ENCODE measurements at regions not wholly inside any gene's neighbourhood (a gene's known extent, or its start where the extent isn't known, plus 50 kb on each side); places are given as distances from the start of the nearest gene placed in this dataset.

GRCh38 chr19:30277941-30278881 is 94.0 kb upstream of the ZNF536 start:
- TF ChIP-seq ATF2 (CRISPR knock-in tag; IDR thresholded peaks at IDR 0.05) (no peak), CEBPB (tag; IDR thresholded peaks at IDR 0.05) (no peak), TRIM24 (IDR thresholded peaks at IDR 0.05) (no peak), CTCF (IDR thresholded peaks at IDR 0.05 in 2 of 3, conservative IDR thresholded peaks at IDR 0.05 in 1 of 3; ENCODE audit: insufficient read depth in 2 of 3, low read depth in 1 of 3, low read length in 3 of 3) (no peak), TAF1 (IDR thresholded peaks at IDR 0.05; ENCODE audit: control insufficient read depth, extremely low read depth, insufficient read depth, low read length, severe bottlenecking) (no peak), TRIM28 (IDR thresholded peaks at IDR 0.05) (no peak), POLR2A (conservative IDR thresholded peaks at IDR 0.05) (no peak), ZNF79 (CRISPR knock-in tag; IDR thresholded peaks at IDR 0.05; ENCODE audit: low read depth) (no peak), HDAC8 (tag; IDR thresholded peaks at IDR 0.05) (no peak), RFX1 (IDR thresholded peaks at IDR 0.05) (no peak), CREM (IDR thresholded peaks at IDR 0.05; ENCODE audit: low read depth) (no peak), EP300 (IDR thresholded peaks at IDR 0.05; ENCODE audit: low read length) (no peak), CHD4 (IDR thresholded peaks at IDR 0.05; ENCODE audit: insufficient read depth, insufficient replicate concordance, low read depth, low read length, poor library complexity, severe bottlenecking) (no peak), MEF2A (IDR thresholded peaks at IDR 0.05; ENCODE audit: control insufficient read depth, low read depth, low read length) (no peak)

Data from K562 (cell line).